ENCODE measurements at regions not wholly inside any gene's neighbourhood (a gene's known extent, or its start where the extent isn't known, plus 50 kb on each side); places are given as distances from the start of the nearest gene placed in this dataset.

DNA sequence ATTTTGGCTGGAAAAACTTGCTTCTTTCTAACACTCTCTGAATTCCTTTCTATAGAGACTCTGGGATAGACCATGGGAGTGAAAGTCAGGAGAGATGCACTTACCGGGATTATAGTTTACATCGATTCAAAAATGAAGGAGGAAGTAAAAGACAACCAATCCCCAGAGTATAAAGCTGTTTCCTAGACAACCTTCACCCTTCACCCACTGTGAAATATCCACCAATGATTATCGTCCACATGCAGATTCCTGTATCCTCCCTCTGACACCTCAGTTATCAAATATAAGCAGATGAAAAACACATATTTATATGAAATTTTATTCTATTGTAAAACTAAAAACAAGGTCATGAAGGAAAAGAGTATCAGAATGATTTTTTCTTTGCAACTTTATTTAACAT is 258.8 kb upstream of the GK2 start:
- TF ChIP-seq, protein P1, sequence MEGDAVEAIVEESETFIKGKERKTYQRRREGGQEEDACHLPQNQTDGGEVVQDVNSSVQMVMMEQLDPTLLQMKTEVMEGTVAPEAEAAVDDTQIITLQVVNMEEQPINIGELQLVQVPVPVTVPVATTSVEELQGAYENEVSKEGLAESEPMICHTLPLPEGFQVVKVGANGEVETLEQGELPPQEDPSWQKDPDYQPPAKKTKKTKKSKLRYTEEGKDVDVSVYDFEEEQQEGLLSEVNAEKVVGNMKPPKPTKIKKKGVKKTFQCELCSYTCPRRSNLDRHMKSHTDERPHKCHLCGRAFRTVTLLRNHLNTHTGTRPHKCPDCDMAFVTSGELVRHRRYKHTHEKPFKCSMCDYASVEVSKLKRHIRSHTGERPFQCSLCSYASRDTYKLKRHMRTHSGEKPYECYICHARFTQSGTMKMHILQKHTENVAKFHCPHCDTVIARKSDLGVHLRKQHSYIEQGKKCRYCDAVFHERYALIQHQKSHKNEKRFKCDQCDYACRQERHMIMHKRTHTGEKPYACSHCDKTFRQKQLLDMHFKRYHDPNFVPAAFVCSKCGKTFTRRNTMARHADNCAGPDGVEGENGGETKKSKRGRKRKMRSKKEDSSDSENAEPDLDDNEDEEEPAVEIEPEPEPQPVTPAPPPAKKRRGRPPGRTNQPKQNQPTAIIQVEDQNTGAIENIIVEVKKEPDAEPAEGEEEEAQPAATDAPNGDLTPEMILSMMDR (IDR thresholded peaks at IDR 0.05; ENCODE audit: unreplicated experiment): no peak
- no peaks in the 10 kb centered on the region for H3K36me3 Mint-ChIP-seq (ENCODE audit: insufficient read depth)
- DNase-seq (ENCODE audit: low spot score, unreplicated experiment): no peak
- H3K9me3 Mint-ChIP-seq (ENCODE audit: low read depth): peaks cover 30% of the 10 kb centered on the region
- no peaks in the 10 kb centered on the region for H3K4me1 Mint-ChIP-seq (ENCODE audit: low read depth)
- H3K27me3 Mint-ChIP-seq: no peaks in the 10 kb centered on the region
- no peak overlapping the region for H3K27ac Mint-ChIP-seq
- H3K4me3 Mint-ChIP-seq (ENCODE audit: low read depth): no peak overlapping the region

DNA sequence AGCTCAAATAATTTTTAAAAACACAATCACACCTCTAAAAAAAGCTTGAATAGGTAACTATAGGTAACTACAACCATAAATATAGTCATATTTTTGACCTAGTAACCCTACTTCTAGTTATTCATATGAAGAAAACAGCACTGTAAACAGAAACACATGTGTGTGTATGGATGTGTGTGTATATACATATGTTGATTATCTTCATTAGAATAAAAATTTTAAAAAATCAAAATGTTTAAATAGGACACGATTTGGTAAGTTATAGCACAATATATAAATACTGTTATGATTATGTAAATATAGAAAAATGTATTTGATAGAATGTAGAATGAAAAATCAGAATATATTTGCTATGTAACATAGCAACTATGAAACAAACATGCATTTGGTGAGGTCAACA is 258.1 kb upstream of the GK2 start:
- TF ChIP-seq, protein P1 (IDR thresholded peaks at IDR 0.05; ENCODE audit: unreplicated experiment): no peak
- H3K4me1 Mint-ChIP-seq (ENCODE audit: low read depth): no peaks in the 10 kb centered on the region
- H3K36me3 Mint-ChIP-seq (ENCODE audit: insufficient read depth): no peaks in the 10 kb centered on the region
- H3K27me3 Mint-ChIP-seq: no peaks in the 10 kb centered on the region
- no peak for DNase-seq (ENCODE audit: low spot score, unreplicated experiment)
- peaks cover 24% of the 10 kb centered on the region for H3K9me3 Mint-ChIP-seq (ENCODE audit: low read depth)
- H3K27ac Mint-ChIP-seq: no peak overlapping the region
- no peak overlapping the region for H3K4me3 Mint-ChIP-seq (ENCODE audit: low read depth)

DNA sequence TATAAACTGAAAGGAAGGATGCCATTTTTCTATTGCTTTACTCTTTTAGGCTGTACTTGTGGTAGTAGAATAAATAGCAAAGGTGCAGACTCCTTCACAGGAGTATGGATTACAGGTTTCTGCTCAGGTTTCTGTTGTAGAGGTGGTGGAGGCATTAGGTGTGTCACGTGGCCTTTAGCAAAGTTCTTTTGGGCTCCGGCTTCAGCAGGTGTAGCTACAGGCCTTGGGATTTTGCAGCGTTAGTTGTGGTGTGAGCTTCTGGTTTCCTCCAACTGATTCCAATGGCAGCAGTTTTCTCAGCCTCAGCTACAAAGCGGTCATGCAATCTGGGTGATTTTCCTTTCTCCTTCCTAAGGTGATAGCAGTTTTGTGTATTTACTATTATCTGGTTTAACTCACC is 255.8 kb upstream of the GK2 start:
- Mint-ChIP-seq H3K36me3 (ENCODE audit: insufficient read depth) (peaks cover 4% of the 10 kb centered on the region), H3K4me3 (ENCODE audit: low read depth) (no peak overlapping the region), H3K9me3 (ENCODE audit: low read depth) (peaks cover 16% of the 10 kb centered on the region), H3K4me1 (ENCODE audit: low read depth) (no peaks in the 10 kb centered on the region), H3K27ac (no peak overlapping the region), H3K27me3 (no peaks in the 10 kb centered on the region)
- no peak for DNase-seq (ENCODE audit: low spot score, unreplicated experiment)
- TF ChIP-seq, protein P1 (IDR thresholded peaks at IDR 0.05; ENCODE audit: unreplicated experiment): no peak

DNA sequence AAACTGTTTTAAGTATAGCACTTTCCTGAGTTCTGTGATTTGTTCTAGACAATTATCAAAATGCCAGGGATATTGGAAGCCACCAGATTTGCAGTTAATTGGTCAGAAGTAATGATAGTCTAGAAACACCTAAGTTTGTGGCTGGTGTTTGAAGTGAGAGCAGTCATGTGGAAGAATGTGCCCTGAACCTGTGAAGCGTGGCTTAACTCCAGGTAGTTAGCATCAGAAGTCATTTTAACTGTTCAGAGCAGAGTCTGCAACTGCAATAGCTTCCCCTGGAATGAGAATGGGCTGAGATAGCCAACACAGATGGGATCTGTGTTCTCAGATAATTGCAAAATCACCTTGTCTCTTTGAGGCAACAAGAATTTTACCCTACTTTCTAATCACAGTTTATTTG is 255.1 kb upstream of the GK2 start:
- no peak overlapping the region for H3K27ac Mint-ChIP-seq
- no peaks in the 10 kb centered on the region for H3K4me1 Mint-ChIP-seq (ENCODE audit: low read depth)
- peaks cover 19% of the 10 kb centered on the region for H3K9me3 Mint-ChIP-seq (ENCODE audit: low read depth)
- no peak for DNase-seq (ENCODE audit: low spot score, unreplicated experiment)
- H3K4me3 Mint-ChIP-seq (ENCODE audit: low read depth): no peak overlapping the region
- H3K36me3 Mint-ChIP-seq (ENCODE audit: insufficient read depth): peaks cover 9% of the 10 kb centered on the region
- H3K27me3 Mint-ChIP-seq: no peaks in the 10 kb centered on the region
- TF ChIP-seq, protein P1 (IDR thresholded peaks at IDR 0.05; ENCODE audit: unreplicated experiment): no peak

DNA sequence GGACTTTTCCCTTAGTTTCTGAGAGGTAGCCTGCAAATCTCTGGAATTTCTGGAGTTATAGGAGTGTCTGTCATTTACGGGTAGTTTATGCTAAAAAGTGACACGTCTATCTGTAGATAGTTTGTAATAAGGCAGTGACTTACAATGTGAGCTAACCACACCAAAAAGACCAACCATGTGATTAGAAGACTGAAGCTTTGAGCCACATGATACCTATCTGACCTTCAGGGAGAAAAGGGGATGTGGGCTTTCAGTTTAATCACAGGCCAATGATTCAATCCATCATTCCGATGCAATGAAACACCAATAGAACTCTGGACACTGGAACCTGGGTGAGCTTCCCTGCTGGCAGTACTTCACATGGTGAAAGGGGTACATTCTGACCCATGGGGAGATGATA is 254.6 kb upstream of the GK2 start:
- Mint-ChIP-seq H3K27ac (no peak overlapping the region), H3K36me3 (ENCODE audit: insufficient read depth) (peaks cover 10% of the 10 kb centered on the region), H3K9me3 (ENCODE audit: low read depth) (peaks cover 24% of the 10 kb centered on the region), H3K4me3 (ENCODE audit: low read depth) (no peak overlapping the region), H3K4me1 (ENCODE audit: low read depth) (no peaks in the 10 kb centered on the region), H3K27me3 (no peaks in the 10 kb centered on the region)
- DNase-seq (ENCODE audit: low spot score, unreplicated experiment): no peak
- TF ChIP-seq, protein P1 (IDR thresholded peaks at IDR 0.05; ENCODE audit: unreplicated experiment): no peak
